H9 (cell line): ENCODE measurements at regions not wholly inside any gene's neighbourhood (a gene's known extent, or its start where the extent isn't known, plus 50 kb on each side); places are given as distances from the start of the nearest gene placed in this dataset.

Experiments used
- DNase-seq: peaks from one replicate; pipeline ENCODE4 v3.0.0-alpha.2; 2017
- H2AFZ ChIP-seq: one replicate; pipeline ENCODE4 v1.6.1; 2013; ENCODE audit warnings: mild to moderate bottlenecking, low read length, control low read depth, moderate library complexity
- H2AK5ac ChIP-seq: 2 replicates; pipeline ENCODE4 v1.6.1; 2013; ENCODE audit warnings: low read length, control low read depth, mixed read lengths; ENCODE audit not compliant: insufficient read length
- H2BK120ac ChIP-seq: one replicate; pipeline ENCODE4 v1.6.1; 2013; ENCODE audit warnings: low read depth, mild to moderate bottlenecking, low read length, control low read depth, inconsistent platforms; ENCODE audit not compliant: poor library complexity, severe bottlenecking
- H2BK12ac ChIP-seq: 2 replicates; pipeline ENCODE4 v1.6.1; 2013; ENCODE audit warnings: low read length, control low read depth, mixed read lengths, low read depth; ENCODE audit not compliant: insufficient read length
- H2BK15ac ChIP-seq: 2 replicates; pipeline ENCODE4 v1.6.1; 2013; ENCODE audit warnings: low read depth, low read length, control low read depth
- H2BK20ac ChIP-seq: one replicate; pipeline ENCODE4 v1.6.1; 2013; ENCODE audit warnings: low read depth, mild to moderate bottlenecking, low read length, control low read depth, inconsistent platforms; ENCODE audit not compliant: poor library complexity, severe bottlenecking
- H2BK5ac ChIP-seq: 2 replicates; pipeline ENCODE4 v1.6.1; 2013; ENCODE audit warnings: low read length, control low read depth, mixed read lengths; ENCODE audit not compliant: insufficient read length
- H3K14ac ChIP-seq: 2 replicates; pipeline ENCODE4 v1.6.1; 2013; ENCODE audit warnings: low read length, control low read depth; ENCODE audit not compliant: insufficient read depth
- H3K18ac ChIP-seq: 2 replicates; pipeline ENCODE4 v1.6.1; 2013; ENCODE audit warnings: low read depth, mild to moderate bottlenecking, mixed read lengths, low read length, control low read depth; ENCODE audit not compliant: insufficient read length
- H3K23ac ChIP-seq: 2 replicates; pipeline ENCODE4 v1.6.1; 2013; ENCODE audit warnings: low read length, control low read depth, mixed read lengths, low read depth; ENCODE audit not compliant: insufficient read length
- H3K23me2 ChIP-seq: 2 replicates; pipeline ENCODE4 v1.6.1; 2013; ENCODE audit warnings: low read depth, mild to moderate bottlenecking, mixed read lengths, low read length, control low read depth; ENCODE audit not compliant: insufficient read length, poor library complexity, severe bottlenecking
- H3K27ac ChIP-seq: 2 replicates; pipeline ENCODE4 v1.5.1; 2013; ENCODE audit warnings: low read length, control low read depth, mixed read lengths, low read depth; ENCODE audit not compliant: insufficient read length
- H3K27me3 ChIP-seq: 2 replicates; pipeline ENCODE4 v1.6.1; 2013; ENCODE audit warnings: low read length, control low read depth, inconsistent platforms; ENCODE audit not compliant: insufficient read depth
- H3K4ac ChIP-seq: 2 replicates; pipeline ENCODE4 v1.6.1; 2013; ENCODE audit warnings: low read depth, mild to moderate bottlenecking, control low read depth, inconsistent platforms, low read length, moderate library complexity
- H3K4me1 ChIP-seq: 2 replicates; pipeline ENCODE4 v1.6.1; 2013; ENCODE audit warnings: low read length, control low read depth, inconsistent platforms; ENCODE audit not compliant: insufficient read depth
- H3K4me2 ChIP-seq: 2 replicates; pipeline ENCODE4 v1.6.1; 2013; ENCODE audit warnings: low read length, control low read depth, mixed read lengths; ENCODE audit not compliant: insufficient read length, insufficient read depth
- H3K56ac ChIP-seq: 2 replicates; pipeline ENCODE4 v1.6.1; 2013; ENCODE audit warnings: low read depth, mild to moderate bottlenecking, mixed read lengths, low read length, control low read depth; ENCODE audit not compliant: insufficient read length
- H3K79me1 ChIP-seq: 2 replicates; pipeline ENCODE4 v1.6.1; 2013; ENCODE audit warnings: low read depth, mild to moderate bottlenecking, moderate library complexity, low read length, control low read depth, inconsistent platforms; ENCODE audit not compliant: insufficient read depth, poor library complexity, severe bottlenecking
- H3K79me2 ChIP-seq: 2 replicates; pipeline ENCODE4 v1.6.1; 2013; ENCODE audit warnings: low read length, control low read depth, inconsistent platforms; ENCODE audit not compliant: insufficient read depth
- H3K9ac ChIP-seq: 2 replicates; pipeline ENCODE4 v1.6.1; 2013; ENCODE audit warnings: low read length, control low read depth, mixed read lengths; ENCODE audit not compliant: insufficient read length; ENCODE audit errors: extremely low read depth
- H3K9me3 ChIP-seq: one replicate; pipeline ENCODE4 v1.6.1; 2013; ENCODE audit warnings: low read depth, low read length, inconsistent platforms; ENCODE audit not compliant: control insufficient read depth
- H3T11ph ChIP-seq: one replicate; pipeline ENCODE4 v1.6.1; 2013; ENCODE audit warnings: mild to moderate bottlenecking, low read length, control low read depth, inconsistent platforms
- H4K20me1 ChIP-seq: one replicate; pipeline ENCODE4 v1.6.1; 2013; ENCODE audit not compliant: control insufficient read depth, insufficient read length, insufficient read depth
- H4K5ac ChIP-seq: 2 replicates; pipeline ENCODE4 v1.6.1; 2013; ENCODE audit warnings: low read depth, mild to moderate bottlenecking, mixed read lengths, low read length, control low read depth; ENCODE audit not compliant: insufficient read length
- H4K8ac ChIP-seq: replicated peaks from 2 replicates; pipeline ENCODE4 v1.6.1; 2013; ENCODE audit warnings: low read length, control low read depth, mixed read lengths, low read depth; ENCODE audit not compliant: insufficient read length
- H4K91ac ChIP-seq: 2 replicates; pipeline ENCODE4 v1.6.1; 2013; ENCODE audit warnings: low read depth, mild to moderate bottlenecking, moderate library complexity, mixed read lengths, low read length, control low read depth; ENCODE audit not compliant: insufficient read length
- H3K27ac Mint-ChIP-seq, 3 experiments: 2 replicates in 2 of 3; 3 replicates in 1 of 3; pipeline ENCODE4 v1.8.0; 2020 to 2021; ENCODE audit warnings: mixed read lengths in 3 of 3, mild to moderate bottlenecking in 1 of 3, moderate library complexity in 1 of 3
- H3K27me3 Mint-ChIP-seq: 2 replicates; pipeline ENCODE4 v1.8.0; 2021; ENCODE audit warnings: low read depth, mild to moderate bottlenecking, moderate library complexity, mixed read lengths
- H3K36me3 Mint-ChIP-seq, 3 experiments: 2 replicates in 2 of 3; 3 replicates in 1 of 3; pipeline ENCODE4 v1.8.0; 2020 to 2021; ENCODE audit warnings: low read depth in 3 of 3, mixed read lengths in 3 of 3; ENCODE audit not compliant: insufficient read depth in 1 of 3
- H3K4me1 Mint-ChIP-seq, 2 experiments: 2 replicates each; pipeline ENCODE4 v1.8.0; 2020; ENCODE audit warnings: mixed read lengths in 2 of 2
- H3K4me3 Mint-ChIP-seq, 2 experiments: 2 replicates in 1 of 2; 3 replicates in 1 of 2; pipeline ENCODE4 v1.8.0; 2020 to 2021; ENCODE audit warnings: mild to moderate bottlenecking in 2 of 2, mixed read lengths in 2 of 2, moderate library complexity in 1 of 2
- H3K9me3 Mint-ChIP-seq, 2 experiments: 2 replicates in 1 of 2; 3 replicates in 1 of 2; pipeline ENCODE4 v1.8.0; 2020; ENCODE audit warnings: mild to moderate bottlenecking in 2 of 2, mixed read lengths in 2 of 2, moderate library complexity in 1 of 2
- CTCF ChIP-seq: fragments of 200-600 bp; sonication (generic); conservative IDR thresholded peaks from 3 replicates; pipeline ENCODE4 v1.8.0; 2021; ENCODE audit warnings: antibody characterized with exemption, mild to moderate bottlenecking
- WGBS: extraction: QIAGEN DNeasy Blood & Tissue Kit; methylation state at CpG from one replicate; pipeline ENCODE4 v1.1.7; 2013; ENCODE audit warnings: missing lambda C conversion rate, low lambda C conversion rate, mixed read lengths; ENCODE audit not compliant: insufficient read length; ENCODE audit errors: extremely low coverage; 5-methylcytosine and 5-hydroxymethylcytosine counted together

- H3K23ac ChIP-seq = no peak overlapping the region
- no peak overlapping the region for H2BK15ac ChIP-seq
- H3K27ac ChIP-seq = no peak overlapping the region
- Mint-ChIP-seq H3K4me1 (peaks cover 11 to 27% of the 10 kb centered on the region in 2 experiments; a peak in 3 of 4 replicates), H3K9me3 (peaks cover 26 to 30% of the 10 kb centered on the region in 2 experiments), H3K4me3 (no peak overlapping the region), H3K36me3 (peaks cover 14 to 38% (median 20%) of the 10 kb centered on the region in 3 experiments), H3K27me3 (no peaks in the 10 kb centered on the region), H3K27ac (peak overlapping the region in 1 of 3 experiments; percentile 45; a peak in 1 of 7 replicates)
- TF ChIP-seq CTCF = peak; percentile 74
- H3K14ac ChIP-seq = no peak overlapping the region
- no peak overlapping the region for H2BK20ac ChIP-seq
- no peaks in the 10 kb centered on the region for H3K79me2 ChIP-seq
- no peak overlapping the region for H2BK120ac ChIP-seq
- no peaks in the 10 kb centered on the region for H3K4me1 ChIP-seq
- no peaks in the 10 kb centered on the region for H3K27me3 ChIP-seq
- H3K9me3 ChIP-seq = no peaks in the 10 kb centered on the region
- no peak overlapping the region for H3K56ac ChIP-seq
- H2AFZ ChIP-seq = no peak overlapping the region
- H2BK5ac ChIP-seq = no peak overlapping the region
- DNase-seq = peak; percentile 87
- no peak overlapping the region for H4K8ac ChIP-seq
- H3T11ph ChIP-seq = no peak overlapping the region
- no peak overlapping the region for H3K9ac ChIP-seq
- H2AK5ac ChIP-seq = no peak overlapping the region
- H4K91ac ChIP-seq = no peak overlapping the region
- H3K79me1 ChIP-seq = no peaks in the 10 kb centered on the region
- no peak overlapping the region for H3K4ac ChIP-seq
- no peaks in the 10 kb centered on the region for H3K23me2 ChIP-seq
- no peak overlapping the region for H3K18ac ChIP-seq
- H4K5ac ChIP-seq = no peak overlapping the region
- no peak overlapping the region for H3K4me2 ChIP-seq
- no peaks in the 10 kb centered on the region for H4K20me1 ChIP-seq
- no CpG with 5 or more reads among the region's 15 CpGs for WGBS
- H2BK12ac ChIP-seq = no peak overlapping the region
These were observed 99.5 kb downstream of the MAIP1 start for GRCh38 chr2:200054681-200055468.
